Vagina (tissue), 2 donors: ENCODE measurements at regions not wholly inside any gene's neighbourhood (a gene's known extent, or its start where the extent isn't known, plus 50 kb on each side); places are given as distances from the start of the nearest gene placed in this dataset.

Experiments used
- DNase-seq, 2 donors: peaks; one replicate each; pipeline ENCODE4 v3.0.0-alpha.2; 2017; ENCODE audit errors: extremely low spot score in 2 of 2
- H3K27ac ChIP-seq: fragments of 200-600 bp; sonication (generic); one replicate; pipeline ENCODE4 v1.5.1; 2019
- H3K27me3 ChIP-seq: fragments of 200-600 bp; sonication (generic); one replicate; pipeline ENCODE4 v1.5.1; 2019
- H3K36me3 ChIP-seq, 2 donors: fragments of 200-600 bp; sonication (generic); one replicate each; pipeline ENCODE4 v1.5.1; 2017 to 2019
- H3K4me1 ChIP-seq: fragments of 200-600 bp; sonication (generic); one replicate; pipeline ENCODE4 v1.5.1; 2019
- H3K4me3 ChIP-seq, 2 donors: fragments of 200-600 bp; sonication (generic); 1 replicate in 1 of 2; 2 replicates in 1 of 2; pipeline ENCODE4 v1.5.1; 2016 to 2019
- H3K9me3 ChIP-seq: fragments of 200-600 bp; sonication (generic); one replicate; pipeline ENCODE4 v1.5.1; 2019
- POLR2A ChIP-seq, 2 donors: fragments of 450-650 bp; IDR thresholded peaks; one replicate each; pipeline ENCODE4 v1.6.1; 2017; ENCODE audit warnings: antibody characterized with exemption in 2 of 2, mild to moderate bottlenecking in 2 of 2, moderate library complexity in 2 of 2
- POLR2AphosphoS5 ChIP-seq, 2 donors: sonication (generic); formaldehyde crosslinking; IDR thresholded peaks; one replicate each; pipeline ENCODE4 v1.9.0; 2017; ENCODE audit warnings: antibody characterized with exemption in 2 of 2, mild to moderate bottlenecking in 2 of 2, low read depth in 1 of 2; ENCODE audit not compliant: insufficient read depth in 1 of 2
- intact Hi-C: fragments of 100-400 bp; cut with DNase I; formaldehyde crosslinking; loops from one replicate; pipeline ENCODE4 v1.15.1; 2023
- TF ChIP-seq, protein P1 (sequence below), 3 experiments: fragments of 450-650 bp in 2 of 3; fragments of 200-600 bp in 1 of 3; sonication (generic) in 1 of 3; IDR thresholded peaks; one replicate each; pipeline ENCODE4 v1.5.1; 2017 to 2019; ENCODE audit warnings: antibody characterized with exemption in 3 of 3, mild to moderate bottlenecking in 2 of 3, moderate library complexity in 2 of 3

DNA sequence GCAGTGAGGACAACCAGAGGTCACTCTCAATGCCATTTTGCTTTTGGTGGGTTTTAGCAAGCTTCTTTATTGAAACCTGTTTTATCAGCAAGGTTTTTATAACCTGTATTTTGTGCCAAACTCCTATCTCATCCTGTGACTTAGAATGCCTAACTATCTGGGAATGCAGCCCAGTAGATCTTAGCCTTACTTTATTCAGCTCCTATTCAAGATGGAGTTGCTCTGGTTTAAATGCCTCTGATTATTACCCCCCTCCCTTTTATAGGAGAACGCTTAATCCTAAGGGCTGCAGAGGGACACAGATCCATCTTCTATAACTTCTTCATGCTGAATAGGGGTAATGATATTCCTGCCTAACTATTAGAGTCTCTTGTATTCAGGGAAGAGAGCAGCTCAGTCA lies 179.1 kb downstream of the KIF18A start:
- intact Hi-C loops: no loop called here
- H3K27me3 ChIP-seq: no peaks in the 10 kb centered on the region
- DNase-seq: no peak
- no peaks in the 10 kb centered on the region for H3K4me1 ChIP-seq
- no peak overlapping the region for H3K27ac ChIP-seq
- no peak overlapping the region for H3K4me3 ChIP-seq
- TF ChIP-seq, protein P1, sequence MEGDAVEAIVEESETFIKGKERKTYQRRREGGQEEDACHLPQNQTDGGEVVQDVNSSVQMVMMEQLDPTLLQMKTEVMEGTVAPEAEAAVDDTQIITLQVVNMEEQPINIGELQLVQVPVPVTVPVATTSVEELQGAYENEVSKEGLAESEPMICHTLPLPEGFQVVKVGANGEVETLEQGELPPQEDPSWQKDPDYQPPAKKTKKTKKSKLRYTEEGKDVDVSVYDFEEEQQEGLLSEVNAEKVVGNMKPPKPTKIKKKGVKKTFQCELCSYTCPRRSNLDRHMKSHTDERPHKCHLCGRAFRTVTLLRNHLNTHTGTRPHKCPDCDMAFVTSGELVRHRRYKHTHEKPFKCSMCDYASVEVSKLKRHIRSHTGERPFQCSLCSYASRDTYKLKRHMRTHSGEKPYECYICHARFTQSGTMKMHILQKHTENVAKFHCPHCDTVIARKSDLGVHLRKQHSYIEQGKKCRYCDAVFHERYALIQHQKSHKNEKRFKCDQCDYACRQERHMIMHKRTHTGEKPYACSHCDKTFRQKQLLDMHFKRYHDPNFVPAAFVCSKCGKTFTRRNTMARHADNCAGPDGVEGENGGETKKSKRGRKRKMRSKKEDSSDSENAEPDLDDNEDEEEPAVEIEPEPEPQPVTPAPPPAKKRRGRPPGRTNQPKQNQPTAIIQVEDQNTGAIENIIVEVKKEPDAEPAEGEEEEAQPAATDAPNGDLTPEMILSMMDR (IDR thresholded peaks at IDR 0.05): no peak
- TF ChIP-seq POLR2AphosphoS5 (IDR thresholded peaks at IDR 0.05; ENCODE audit: insufficient read depth in 1 of 2, low read depth in 1 of 2) (no peak), POLR2A (IDR thresholded peaks at IDR 0.05) (no peak)
- H3K36me3 ChIP-seq: no peaks in the 10 kb centered on the region
- no peaks in the 10 kb centered on the region for H3K9me3 ChIP-seq

DNA sequence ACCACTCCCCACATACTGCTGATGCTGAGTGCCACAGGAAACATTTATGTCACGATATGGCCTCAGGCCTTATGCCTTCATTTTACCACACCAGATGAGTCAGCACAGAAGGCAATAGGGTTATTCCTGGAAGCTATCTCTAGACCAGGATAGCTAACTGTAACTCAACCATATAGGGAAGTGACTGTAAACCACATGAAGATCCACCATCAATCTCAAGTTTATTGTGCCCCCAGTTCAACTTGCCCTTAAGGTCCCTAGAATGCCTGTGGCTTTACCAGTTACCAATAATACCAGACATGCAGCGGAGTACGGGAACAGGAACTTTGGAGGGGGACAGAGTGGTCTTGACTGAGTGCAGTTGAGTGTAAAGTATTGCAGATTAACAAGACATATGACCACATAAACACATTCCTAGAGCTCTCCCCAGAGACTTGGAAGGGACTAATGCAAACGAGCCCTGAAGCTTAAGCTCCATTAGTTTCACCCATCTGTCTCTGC lies 180.9 kb downstream of the KIF18A start:
- Histone ChIP-seq H3K27me3 (no peaks in the 10 kb centered on the region), H3K9me3 (no peaks in the 10 kb centered on the region)

DNA sequence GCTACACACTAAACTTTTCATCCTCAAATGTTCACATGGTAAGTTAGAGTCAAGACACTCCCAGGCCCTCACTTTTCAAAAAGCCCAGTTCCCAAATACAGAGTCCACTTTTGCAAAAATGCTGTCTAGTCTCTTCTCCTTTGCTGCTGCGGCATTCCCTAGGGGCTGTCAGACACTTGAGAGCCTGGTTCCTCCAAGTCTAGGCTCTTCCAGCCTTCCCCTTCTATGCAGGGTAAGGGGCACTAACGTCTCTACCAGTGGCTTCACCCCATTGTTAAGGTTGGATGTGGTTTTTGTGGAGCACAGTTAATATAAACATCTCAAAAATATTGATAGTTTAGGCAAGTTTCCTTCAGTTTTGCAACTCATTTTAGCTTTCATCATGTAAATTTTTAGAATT lies 181.5 kb downstream of the KIF18A start:
- intact Hi-C loops: loop anchor here (1.0 kb wide), 1 partner anchor 30 kb away; no protein-coding TSS in a partner anchor
- no peak for DNase-seq
- H3K9me3 ChIP-seq: no peaks in the 10 kb centered on the region
- no peaks in the 10 kb centered on the region for H3K4me1 ChIP-seq
- no peak overlapping the region for H3K27ac ChIP-seq
- H3K27me3 ChIP-seq: no peaks in the 10 kb centered on the region
- H3K36me3 ChIP-seq: no peaks in the 10 kb centered on the region
- no peak overlapping the region for H3K4me3 ChIP-seq
- TF ChIP-seq POLR2AphosphoS5 (IDR thresholded peaks at IDR 0.05; ENCODE audit: insufficient read depth in 1 of 2, low read depth in 1 of 2) (no peak), POLR2A (IDR thresholded peaks at IDR 0.05) (no peak)
- TF ChIP-seq, protein P1 (IDR thresholded peaks at IDR 0.05): no peak

More for the DNA sequence above, 180.9 kb downstream of the KIF18A start:
- DNase-seq: no peak
- Histone ChIP-seq H3K4me1 (no peaks in the 10 kb centered on the region), H3K36me3 (no peaks in the 10 kb centered on the region), H3K4me3 (no peak overlapping the region), H3K27ac (no peak overlapping the region)
- TF ChIP-seq, protein P1 (IDR thresholded peaks at IDR 0.05): no peak
- TF ChIP-seq POLR2AphosphoS5 (IDR thresholded peaks at IDR 0.05; ENCODE audit: insufficient read depth in 1 of 2, low read depth in 1 of 2) (no peak), POLR2A (IDR thresholded peaks at IDR 0.05) (no peak)
- intact Hi-C loops: loop anchor here (1.0 kb wide), 1 partner anchor 31 kb away; no protein-coding TSS in a partner anchor

DNA sequence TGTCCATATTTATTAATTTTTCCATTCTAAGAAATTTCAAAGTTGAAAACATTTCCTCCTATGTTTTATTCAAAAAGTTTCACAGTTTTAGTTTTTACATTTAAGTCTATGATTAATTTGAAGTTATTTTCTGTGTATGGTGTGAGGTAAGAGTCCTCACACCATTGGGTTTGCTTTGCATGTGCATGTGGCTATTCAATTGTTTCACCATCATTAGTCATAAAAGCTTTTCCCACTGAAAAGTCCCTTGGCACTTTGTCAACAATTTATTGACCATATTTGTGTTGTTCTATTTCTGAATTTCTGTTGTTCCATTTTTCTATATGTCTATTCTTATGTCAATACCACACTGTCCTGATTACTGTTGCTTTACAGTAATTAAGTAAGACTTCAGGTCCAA lies 186.5 kb downstream of the KIF18A start:
- DNase-seq: no peak
- intact Hi-C loops: no loop called here

DNA sequence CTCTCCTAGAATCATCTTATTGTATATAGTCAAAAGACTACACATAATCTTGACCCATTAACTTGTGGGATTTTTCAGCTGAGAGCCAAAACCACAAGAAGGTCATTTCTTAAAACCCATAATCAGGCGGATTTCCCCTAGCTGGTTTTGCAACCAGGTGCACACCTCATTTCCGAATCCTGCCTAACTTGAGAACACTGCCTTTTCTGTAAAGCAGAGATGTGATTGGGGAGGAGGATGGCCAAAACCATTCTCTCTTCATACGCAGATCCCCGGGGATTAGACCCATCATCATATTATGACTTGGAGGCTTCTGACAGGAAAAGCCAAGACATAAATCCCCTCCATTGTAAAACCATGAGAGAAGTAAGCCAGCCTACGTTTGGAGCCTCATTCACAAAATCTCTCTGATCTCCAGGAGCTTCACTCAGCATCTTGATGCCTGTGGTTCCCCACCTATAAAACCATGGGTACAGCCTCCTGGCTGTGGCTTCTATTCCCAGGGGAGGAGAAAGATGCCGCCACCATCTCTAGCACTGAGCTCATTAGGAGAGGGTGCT lies 191.3 kb downstream of the KIF18A start:
- no peak for TF ChIP-seq POLR2A (IDR thresholded peaks at IDR 0.05)
- TF ChIP-seq, protein P1 (IDR thresholded peaks at IDR 0.05): no peak
- no peak for TF ChIP-seq POLR2AphosphoS5 (IDR thresholded peaks at IDR 0.05; ENCODE audit: insufficient read depth in 1 of 2, low read depth in 1 of 2)

More for the DNA sequence above, 186.5 kb downstream of the KIF18A start:
- H3K27ac ChIP-seq: no peak overlapping the region
- no peaks in the 10 kb centered on the region for H3K36me3 ChIP-seq
- TF ChIP-seq POLR2A (IDR thresholded peaks at IDR 0.05) (no peak), POLR2AphosphoS5 (IDR thresholded peaks at IDR 0.05; ENCODE audit: insufficient read depth in 1 of 2, low read depth in 1 of 2) (no peak)
- TF ChIP-seq, protein P1 (IDR thresholded peaks at IDR 0.05): no peak
- no peaks in the 10 kb centered on the region for H3K9me3 ChIP-seq
- H3K27me3 ChIP-seq: no peaks in the 10 kb centered on the region
- H3K4me1 ChIP-seq: no peaks in the 10 kb centered on the region
- no peak overlapping the region for H3K4me3 ChIP-seq

More for the DNA sequence above, 191.3 kb downstream of the KIF18A start:
- Histone ChIP-seq H3K36me3 (no peaks in the 10 kb centered on the region), H3K4me1 (no peaks in the 10 kb centered on the region), H3K4me3 (no peak overlapping the region), H3K27ac (no peak overlapping the region), H3K9me3 (no peaks in the 10 kb centered on the region), H3K27me3 (no peaks in the 10 kb centered on the region)
- DNase-seq: no peak
- intact Hi-C loops: no loop called here
